GM12865 (cell line): ENCODE measurements at regions not wholly inside any gene's neighbourhood (a gene's known extent, or its start where the extent isn't known, plus 50 kb on each side); places are given as distances from the start of the nearest gene placed in this dataset.
A peak's percentile ranks its signal among the peaks of the same experiment; 100 is the strongest.

Source experiments
- DNase-seq: peaks from one replicate; pipeline ENCODE4 v3.0.0; 2010; ENCODE audit warnings: low read depth
- H3K4me3 ChIP-seq: 2 replicates; pipeline ENCODE4 v1.5.1; 2011; ENCODE audit warnings: mild to moderate bottlenecking, low read depth, low read length, control low read depth
- CTCF ChIP-seq: IDR thresholded peaks from 2 replicates; pipeline ENCODE4 v1.5.1; 2011; ENCODE audit warnings: low read length, control low read depth, low read depth, inconsistent platforms; ENCODE audit not compliant: insufficient read depth; ENCODE audit errors: missing control alignments

- H3K4me3 ChIP-seq = no peak overlapping the region
- TF ChIP-seq CTCF = no peak
- no peak for DNase-seq
Observed at GRCh38 chr4:59979061-59979460, 1221.1 kb upstream of the ADGRL3 start.

- DNase-seq = no peak
- no peak for TF ChIP-seq CTCF
- H3K4me3 ChIP-seq = no peak overlapping the region
Observed at GRCh38 chr4:59983852-59984251, 1216.3 kb upstream of the ADGRL3 start.

- TF ChIP-seq CTCF = no peak
- DNase-seq = no peak
- no peak overlapping the region for H3K4me3 ChIP-seq
Observed at GRCh38 chr4:59987289-59987688, 1212.8 kb upstream of the ADGRL3 start.

GRCh38 chr4:59994118-59994517 lies 1206.0 kb upstream of the ADGRL3 start:
- no peak overlapping the region for H3K4me3 ChIP-seq
- TF ChIP-seq CTCF = peak; percentile 1
- peak; percentile 1 for DNase-seq

- no peak for TF ChIP-seq CTCF
- no peak for DNase-seq
- H3K4me3 ChIP-seq = no peak overlapping the region
Observed at GRCh38 chr4:60002603-60003337, 1197.4 kb upstream of the ADGRL3 start.

- no peak overlapping the region for H3K4me3 ChIP-seq
- no peak for DNase-seq
- TF ChIP-seq CTCF = no peak
Observed at GRCh38 chr4:60013464-60014184, 1186.5 kb upstream of the ADGRL3 start.
